HK-2 (cell line): ENCODE measurements at regions not wholly inside any gene's neighbourhood (a gene's known extent, or its start where the extent isn't known, plus 50 kb on each side); places are given as distances from the start of the nearest gene placed in this dataset.

Experiments used
- DNase-seq: peaks from one replicate; pipeline ENCODE4 v3.0.0-alpha.2; 2018; ENCODE audit not compliant: unreplicated experiment

DNA sequence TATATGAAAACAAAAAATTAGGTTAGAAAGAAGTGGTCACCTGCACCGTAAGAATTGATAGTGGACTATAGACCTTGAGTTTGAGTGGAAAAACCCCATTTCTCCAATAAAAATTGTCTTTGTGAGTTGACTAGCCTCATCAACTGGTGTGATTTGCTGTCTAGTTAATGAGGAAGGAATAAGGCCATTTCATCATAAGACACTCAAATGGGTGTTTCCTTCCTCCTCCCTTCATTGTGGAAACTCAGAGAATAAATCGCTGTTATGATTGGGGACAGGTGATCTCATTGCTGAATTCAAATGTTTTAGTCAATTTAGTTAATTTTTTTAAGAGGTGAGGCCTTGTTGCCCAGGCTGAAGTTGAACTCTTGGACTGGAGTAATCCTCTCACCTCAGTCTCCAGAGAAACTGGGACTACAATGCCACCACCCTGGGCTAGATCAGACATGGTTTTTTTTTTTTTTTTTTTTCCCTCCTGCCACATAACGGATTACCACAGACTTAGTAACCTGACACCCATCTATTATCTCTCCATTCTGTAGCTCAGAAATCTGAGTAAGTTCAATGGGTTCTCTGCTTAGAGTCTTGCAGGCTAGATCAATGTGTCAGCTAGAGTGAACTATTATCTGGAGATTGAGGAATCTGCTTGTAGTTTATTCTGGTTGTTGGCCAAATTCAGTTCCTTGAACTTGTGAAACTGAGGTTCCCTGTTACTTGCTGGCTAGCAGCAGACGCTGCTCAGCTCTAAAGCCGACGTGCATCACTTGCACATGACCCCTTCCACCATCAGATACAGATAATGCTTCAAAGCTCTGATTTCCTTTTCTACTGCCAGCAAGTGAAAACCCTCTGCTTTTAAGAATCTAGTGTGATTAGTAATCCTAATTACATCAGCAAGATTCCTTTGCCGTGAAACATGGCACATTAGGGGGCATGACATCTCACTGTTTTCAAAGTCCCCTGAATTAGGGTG lies 663.8 kb upstream of the CDH9 start:
- DNase-seq = no peak

DNA sequence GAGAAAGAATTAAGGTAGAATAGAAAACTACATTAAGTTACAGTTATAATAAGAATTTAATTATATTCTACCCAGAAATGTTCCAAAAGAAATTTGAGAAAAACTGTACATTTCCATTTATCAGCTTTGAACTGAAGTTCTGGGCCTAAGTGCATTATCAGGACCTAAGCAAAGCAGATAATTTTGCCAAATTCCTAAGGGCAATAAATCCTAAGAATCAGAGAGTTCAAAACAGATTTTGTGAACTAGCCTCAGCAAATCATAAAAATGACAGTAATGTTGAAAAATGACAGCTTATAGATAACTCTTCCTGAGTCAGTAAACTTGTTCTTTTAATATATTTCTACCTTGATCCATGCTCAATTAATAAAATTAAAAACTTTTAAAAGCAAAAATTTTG lies 662.1 kb upstream of the CDH9 start:
- DNase-seq = no peak

DNA sequence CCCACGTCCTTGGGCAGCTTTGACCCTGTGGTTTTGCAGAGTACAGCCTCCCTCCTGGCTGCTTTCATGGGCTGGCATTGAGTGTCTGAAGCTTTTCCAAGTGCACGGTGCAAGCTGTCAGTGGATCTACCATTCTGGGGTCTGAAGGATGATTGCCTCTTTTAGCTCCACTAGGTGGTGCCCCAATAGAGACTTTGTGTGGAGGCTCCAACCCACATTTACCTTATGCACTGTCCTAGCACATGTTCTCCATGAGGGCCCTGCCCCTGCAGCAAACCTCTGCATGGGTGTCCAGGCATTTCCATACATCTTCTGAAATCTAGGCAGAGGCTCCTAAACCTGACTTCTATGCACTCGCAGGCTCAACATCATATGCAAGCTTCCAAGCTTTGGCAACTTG lies 644.2 kb upstream of the CDH9 start:
- no peak for DNase-seq

DNA sequence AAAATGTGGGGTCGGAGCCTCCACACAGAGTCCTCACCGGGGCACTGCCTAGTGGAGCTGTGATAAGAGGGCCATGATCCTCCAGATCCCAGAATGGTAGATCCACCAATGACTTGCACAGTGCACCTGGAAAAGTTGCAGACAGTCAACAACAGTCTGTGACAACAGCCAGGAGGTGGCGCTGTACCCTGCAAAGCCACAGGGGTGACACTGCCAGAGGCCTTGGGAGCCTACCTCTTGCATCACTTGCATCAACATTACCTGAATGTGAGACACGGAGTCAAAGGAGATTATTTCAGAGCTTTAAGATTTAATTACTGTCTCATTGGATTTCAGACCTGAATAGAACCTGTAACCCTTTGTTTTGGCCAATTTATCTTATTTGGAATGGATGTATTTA lies 614.1 kb upstream of the CDH9 start:
- DNase-seq = no peak

DNA sequence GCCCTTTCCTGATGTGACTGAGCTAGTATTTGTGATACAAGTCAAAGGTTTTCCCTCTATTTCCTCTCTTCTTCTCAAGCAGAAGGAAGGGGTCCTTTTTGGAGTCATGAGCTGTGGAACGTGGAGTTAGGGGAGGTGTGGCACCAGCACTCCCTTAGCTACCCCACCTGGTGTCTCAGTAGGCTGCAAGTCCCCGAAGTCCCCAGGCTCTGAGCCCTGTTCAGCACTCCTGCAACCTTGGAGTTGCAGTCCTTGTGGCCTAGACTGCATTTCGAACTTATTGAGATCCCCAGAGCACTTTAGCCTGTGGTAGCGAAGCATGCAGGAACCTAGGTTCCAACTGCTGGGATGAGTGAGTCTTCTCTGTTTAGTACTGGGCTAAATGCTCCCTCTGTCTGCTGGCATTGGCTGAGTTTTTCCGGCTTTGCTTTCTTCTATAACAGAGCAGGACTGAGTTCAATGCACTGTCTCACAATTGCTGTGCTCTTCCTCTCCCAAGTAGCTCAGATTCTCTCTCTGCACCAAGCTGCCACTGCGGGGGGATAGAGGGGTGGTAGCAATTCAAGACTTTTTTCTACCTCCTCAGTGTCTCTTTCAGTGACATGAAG lies 600.7 kb upstream of the CDH9 start:
- no peak for DNase-seq

DNA sequence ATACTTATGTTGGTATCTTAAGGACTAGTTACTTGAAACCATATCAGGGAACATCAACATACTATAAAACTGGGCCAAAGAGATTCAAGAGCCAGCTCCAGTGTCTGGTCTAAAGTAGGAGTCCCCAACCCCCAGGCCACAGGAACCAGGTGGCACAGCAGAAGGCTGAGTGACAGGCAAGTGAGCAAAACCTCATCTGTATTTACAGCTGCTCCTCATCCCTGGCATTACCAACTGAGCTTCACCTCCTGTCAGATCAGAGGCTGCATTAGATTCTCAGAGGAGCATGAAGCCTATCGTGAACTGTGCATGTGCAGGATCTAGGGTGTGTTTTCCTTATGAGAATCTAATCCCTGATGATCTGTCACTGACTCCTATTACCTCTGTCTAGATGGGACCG lies 581.6 kb upstream of the CDH9 start:
- no peak for DNase-seq

DNA sequence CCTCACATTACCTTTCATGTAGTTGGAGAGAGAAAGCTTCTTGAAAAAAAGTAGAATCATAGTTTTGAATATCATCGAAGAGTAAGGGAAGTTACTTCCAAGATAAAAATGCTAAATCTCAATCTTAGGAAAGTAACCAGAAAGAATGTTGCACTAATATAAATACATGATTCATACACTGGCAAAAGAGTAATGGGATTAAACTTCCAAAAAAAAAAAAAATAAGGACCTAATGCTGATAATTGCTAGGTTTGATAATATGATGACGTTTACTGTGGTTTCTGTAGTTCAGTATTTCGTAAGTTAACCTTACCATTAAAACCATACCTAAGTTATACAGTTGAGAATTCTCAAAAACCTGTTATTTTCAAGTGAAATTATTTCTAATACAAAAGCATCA lies 573.8 kb upstream of the CDH9 start:
- no peak for DNase-seq

DNA sequence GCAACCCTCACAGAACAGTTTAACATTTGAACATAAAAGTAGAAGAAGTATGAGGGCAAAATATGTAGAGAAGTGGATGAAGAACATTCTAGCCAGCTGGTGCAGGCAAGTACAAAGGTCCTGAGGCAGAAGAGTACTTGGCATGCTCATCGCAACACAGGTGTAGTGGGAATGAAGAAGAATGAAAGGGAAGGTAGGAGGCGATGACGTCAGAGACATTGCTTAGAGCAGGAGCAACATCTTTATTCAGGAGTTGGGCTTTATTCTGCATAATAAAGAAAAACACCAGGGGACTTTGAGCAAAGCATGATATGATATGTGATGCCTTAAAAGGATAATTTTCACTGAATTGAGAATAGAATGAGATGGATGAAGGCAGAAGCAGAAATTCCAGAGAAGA lies 570.6 kb upstream of the CDH9 start:
- no peak for DNase-seq

DNA sequence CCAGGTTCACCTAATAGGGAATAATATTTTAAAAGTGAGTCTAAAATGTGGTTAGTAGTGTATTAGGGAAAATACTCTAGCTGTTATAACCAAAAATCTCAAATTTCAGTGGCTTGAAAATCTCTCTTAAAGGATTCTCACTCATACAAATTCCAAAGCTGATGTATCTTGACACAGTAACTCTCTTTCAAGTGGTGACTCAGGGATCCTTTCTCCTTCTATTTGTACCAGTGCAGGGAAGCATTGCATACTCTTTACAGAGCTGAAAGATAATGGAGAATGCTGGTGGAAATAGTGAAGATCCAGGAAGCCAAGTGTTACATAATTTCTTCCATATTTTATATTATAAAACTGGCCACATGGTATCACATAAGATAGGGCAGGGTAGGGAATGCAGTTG lies 560.2 kb upstream of the CDH9 start:
- no peak for DNase-seq

DNA sequence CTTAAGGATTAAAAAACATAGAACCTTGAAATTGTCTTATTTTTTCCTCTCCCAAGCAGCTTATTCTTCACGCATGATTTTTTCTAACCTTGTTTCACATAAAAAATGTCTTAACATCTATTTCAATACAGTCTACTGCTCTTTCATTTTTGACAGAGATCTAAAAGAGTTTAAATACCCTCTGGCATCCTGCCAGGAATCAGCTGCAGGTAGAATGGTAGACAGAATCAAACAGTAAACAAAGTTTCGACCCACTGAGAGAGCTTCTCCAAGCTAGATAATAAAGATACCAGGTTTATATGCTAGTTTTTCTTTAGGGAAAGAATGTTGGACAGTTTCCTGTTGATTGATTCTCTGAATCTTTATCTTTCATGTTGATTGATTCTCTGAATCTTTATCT lies 555.8 kb upstream of the CDH9 start:
- DNase-seq = no peak

DNA sequence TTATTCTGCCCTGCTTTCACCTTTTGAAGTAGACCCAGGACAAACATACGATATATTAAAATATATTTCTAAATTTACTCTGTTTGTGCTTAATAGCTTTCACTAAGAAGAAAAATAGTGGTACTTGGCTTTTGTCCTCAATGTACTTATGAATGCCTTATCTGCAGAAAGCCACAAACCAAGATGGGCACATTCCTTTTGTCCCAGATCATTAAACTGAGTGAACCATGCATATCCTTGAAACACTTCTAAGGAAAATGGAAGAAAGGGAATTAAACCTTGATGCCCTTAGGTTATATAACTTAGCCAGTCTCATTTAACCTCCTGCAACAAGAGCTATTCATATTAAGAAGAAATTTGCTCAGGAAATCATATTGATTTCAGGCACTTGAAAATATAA lies 553.8 kb upstream of the CDH9 start:
- DNase-seq = no peak

DNA sequence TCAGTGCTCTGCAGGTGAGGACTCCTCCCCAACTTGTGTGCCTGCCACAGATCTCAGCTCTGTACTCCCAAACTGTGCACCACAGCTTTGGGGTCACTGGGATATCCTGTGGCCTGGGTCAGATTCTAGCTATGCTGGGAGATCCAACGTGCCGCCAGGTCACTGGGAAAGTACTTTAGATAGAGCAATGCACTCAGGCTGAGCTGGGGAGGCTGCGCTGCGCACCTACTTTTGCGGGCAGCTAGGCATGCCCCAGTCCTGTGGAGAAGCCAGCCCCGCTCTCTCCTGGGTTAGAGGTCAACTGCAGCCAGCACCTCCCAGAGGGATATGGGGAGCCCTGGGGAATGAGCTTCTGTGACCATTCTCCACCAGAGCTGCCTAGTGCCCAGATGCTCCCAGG lies 552.1 kb upstream of the CDH9 start:
- DNase-seq = no peak

DNA sequence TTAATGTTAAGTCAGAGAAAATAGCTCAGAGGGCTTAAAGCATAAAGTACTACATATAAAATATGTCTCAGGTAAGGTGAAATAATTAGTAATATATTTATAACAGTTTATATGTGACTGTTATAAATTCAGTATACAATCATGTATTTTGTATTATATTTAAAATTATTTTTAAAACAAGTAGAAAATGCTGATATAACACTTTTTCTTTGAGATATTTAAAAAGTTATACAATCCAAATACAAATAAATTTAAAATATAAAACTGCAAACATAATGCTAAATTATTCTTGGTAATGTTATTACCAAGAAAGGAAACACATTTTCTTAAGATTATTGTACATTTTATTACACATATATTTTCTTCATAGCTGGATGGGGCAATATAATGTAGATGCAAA lies 539.9 kb upstream of the CDH9 start:
- no peak for DNase-seq

DNA sequence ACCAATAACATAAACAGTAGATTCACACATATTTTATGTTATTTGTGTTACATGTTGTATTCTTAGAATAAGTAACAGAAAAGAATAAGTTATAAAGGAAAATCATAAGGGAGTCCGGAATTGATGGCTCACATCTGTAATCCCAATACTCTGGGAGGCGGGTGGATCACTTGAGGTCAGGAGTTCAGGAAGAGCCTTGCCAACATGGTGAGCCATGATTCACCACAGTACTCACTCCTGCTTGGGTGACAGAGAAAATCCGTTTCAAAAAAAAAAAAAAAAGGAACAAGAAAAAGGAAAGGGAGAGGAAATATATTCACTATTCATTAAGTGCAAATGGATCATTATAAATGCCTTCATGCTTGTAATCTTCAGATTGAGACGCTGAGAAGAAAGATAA lies 533.3 kb upstream of the CDH9 start:
- no peak for DNase-seq

DNA sequence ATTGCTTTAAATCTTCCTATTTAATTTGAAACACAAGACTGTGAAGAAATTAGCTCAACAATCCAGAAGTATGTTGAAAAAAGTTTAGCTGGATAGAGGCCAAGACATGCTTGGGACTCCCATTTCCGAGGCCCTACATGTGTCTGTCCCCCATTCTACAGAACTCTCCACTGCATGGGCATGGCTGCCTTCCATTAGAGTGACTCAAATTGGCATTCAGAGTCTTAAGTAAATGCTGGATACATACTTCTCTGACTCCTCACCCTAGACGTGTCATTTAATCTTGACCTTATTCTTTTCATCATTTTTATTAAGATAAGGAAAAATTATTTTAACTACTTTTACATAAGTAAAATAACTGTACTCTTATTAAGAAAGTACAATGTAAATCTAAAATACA lies 530.4 kb upstream of the CDH9 start:
- no peak for DNase-seq

DNA sequence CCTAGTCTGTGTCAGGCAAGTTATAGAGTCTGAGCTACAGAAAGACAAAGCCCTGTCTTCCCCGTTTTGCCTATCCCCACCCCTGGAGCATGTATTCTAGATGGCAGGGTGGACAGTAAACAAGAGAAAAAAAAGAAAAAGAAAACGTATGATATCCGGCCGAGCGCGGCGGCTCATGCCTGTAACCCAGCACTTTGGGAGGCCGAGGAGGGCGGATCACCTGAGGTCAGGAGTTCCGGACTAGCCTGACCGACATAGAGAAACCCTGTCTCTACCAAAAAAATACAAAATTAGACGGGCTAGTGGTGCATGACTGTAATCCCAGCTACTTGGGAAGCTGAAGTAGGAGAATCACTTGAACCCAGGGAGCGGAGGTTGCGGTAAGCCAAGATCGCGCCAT lies 523.0 kb upstream of the CDH9 start:
- no peak for DNase-seq

DNA sequence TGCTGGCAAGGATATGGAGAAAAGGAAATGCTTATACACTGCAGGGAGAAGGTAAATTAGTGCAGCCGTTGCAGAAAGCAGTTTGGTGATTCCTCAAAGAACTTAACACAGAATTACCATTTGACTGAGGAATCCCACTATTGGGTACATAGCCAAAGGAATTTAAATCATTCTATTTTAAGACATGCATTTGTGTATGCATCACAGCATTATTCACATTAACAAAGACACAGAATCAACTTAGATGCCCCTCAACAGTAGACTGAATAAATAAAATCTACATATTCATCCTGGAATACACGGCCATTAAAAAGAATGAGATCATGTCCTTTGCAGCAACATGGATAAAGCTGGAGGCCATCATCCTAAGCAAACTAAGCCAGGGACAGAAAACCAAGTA lies 510.1 kb upstream of the CDH9 start:
- no peak for DNase-seq

DNA sequence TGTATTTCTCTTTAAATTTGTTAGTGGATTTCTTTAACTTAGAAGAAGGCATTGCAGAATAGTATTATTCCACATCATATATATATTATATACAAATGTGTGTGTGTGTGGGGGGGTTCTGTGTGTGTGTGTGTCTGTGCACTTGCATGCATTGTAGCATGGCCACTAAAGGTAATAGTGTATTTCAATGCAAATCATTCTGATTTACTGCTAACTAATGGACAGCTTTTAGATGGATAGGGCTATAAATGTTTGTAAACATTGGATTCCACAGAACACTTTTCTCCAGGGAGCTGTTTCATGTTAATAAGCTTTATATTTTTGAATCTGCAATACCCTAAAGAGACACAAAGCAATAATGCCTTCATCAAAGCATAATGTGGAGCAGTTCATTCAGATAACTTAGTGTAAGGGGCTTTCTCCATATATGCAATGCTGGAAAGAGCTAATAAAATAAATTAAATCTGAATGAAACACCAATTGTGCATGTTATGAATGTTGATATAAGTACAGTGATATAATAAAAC lies 496.7 kb upstream of the CDH9 start:
- no peak for DNase-seq

DNA sequence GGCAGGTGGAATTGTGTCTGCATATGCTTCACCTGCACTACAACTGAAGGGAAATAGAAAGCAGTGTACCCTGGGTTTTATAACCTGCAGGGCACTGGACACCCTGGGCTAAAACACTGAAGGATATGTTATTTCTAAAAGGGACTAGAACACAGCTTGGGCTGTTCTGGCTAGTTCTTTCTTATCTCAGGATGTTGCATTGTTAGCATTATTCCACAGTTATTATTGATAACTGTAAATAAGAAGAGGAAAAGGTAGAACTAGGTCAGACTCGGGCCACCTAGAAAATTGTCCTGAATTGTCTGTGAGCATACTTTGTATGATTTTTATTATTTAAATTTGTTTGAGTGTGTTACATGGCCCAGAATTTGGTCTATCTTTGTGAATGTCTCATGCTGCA lies 493.9 kb upstream of the CDH9 start:
- no peak for DNase-seq

DNA sequence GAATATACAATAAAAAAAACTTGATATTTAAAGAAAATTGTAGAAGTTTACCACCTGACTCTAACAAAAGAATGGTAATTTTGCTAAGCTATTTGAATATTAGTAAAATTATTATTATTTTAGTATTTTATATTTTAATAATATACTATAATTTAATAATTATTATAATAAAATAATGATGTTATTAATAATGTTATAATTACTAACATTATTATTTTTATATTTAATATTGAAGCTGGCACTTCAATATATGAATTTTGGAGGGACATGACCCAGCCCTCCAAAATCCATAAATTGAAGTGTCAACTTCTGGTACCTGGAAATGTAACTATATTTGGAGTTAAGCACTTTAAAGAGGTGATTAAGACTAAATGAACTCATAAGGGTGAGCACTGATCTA lies 486.1 kb upstream of the CDH9 start:
- no peak for DNase-seq

DNA sequence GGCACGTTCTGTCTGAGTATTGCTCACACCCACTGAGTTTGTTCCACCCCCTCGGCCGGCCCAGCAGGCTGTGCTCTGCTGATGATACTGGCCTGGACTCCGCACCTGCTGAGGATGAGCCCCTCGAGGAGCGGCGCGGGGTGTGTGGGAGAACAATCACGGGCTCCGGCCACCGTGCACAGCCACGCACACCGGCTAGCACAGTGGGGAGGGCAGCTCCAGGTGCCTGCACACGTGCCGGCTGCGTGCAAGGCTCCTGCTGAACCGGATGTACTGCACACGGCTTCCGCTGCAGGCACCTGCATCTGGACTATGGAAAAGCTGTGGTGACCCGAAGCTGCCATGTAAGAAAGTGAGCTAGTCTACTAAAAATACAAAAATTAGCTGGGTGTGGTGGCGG lies 485.2 kb upstream of the CDH9 start:
- no peak for DNase-seq

DNA sequence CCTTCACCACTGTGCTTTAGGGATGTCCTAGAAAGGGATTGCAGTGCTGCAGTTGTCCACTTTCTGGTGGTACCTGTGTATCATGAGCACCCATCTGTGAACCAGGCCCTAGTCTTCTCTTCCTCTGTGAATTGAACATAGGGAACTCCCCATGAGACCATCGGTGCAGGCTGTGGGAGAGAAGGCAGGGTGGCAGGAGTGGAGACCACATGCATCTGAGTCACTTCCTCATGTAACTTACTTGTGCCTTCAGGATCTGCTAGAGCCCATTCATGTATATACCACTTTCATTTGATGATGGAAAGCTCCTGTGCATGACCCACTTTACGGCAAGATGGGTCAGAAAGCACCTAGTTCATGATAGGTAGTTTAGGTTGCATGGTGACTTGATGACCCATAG lies 478.1 kb upstream of the CDH9 start:
- DNase-seq = peak; percentile 14

DNA sequence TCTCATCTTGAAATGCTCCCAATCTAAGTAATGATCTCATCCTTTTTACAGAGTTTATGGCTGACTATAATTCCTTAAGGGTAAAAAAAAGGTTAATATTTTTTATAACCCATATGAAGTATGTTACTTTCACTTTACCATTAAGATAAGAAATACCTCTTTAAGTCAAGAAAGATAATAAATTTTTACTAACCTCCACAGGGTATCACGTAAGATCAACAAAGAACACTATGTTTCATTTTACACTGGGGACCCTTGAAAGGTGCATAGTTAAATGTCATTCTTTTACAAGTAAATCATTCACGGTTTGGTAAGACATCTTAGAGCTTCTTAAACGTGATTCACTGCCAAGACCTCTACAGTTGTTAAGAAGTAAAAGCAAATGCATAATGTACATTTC lies 472.7 kb upstream of the CDH9 start:
- no peak for DNase-seq
